GM23338 (cell line): ENCODE measurements at regions not wholly inside any gene's neighbourhood (a gene's known extent, or its start where the extent isn't known, plus 50 kb on each side); places are given as distances from the start of the nearest gene placed in this dataset.
A peak's percentile ranks its signal among the peaks of the same experiment; 100 is the strongest.

Experiments
- ATAC-seq: fragments of 200-7000 bp; cut with Tn5 transposase; 3 replicates; pipeline ENCODE4 v1.9.1; 2020
- DNase-seq: peaks from one replicate; pipeline ENCODE4 v3.0.0-alpha.2; 2015; ENCODE audit warnings: low spot score
- H2AFZ ChIP-seq: fragments of 200-600 bp; sonication (generic); 2 replicates; pipeline ENCODE4 v1.8.0; 2016; ENCODE audit warnings: antibody characterized with exemption, mild to moderate bottlenecking, moderate library complexity
- H3F3A ChIP-seq: fragments of 200-600 bp; sonication (generic); replicated peaks from 2 replicates; pipeline ENCODE4 v1.8.0; 2017; ENCODE audit warnings: antibody characterized with exemption, mixed run types, low read depth
- H3K27ac ChIP-seq: fragments of 200-600 bp; sonication (generic); 2 replicates; pipeline ENCODE4 v1.6.1; 2016; ENCODE audit warnings: low read depth
- H3K27me3 ChIP-seq: fragments of 200-600 bp; sonication (generic); 2 replicates; pipeline ENCODE4 v1.8.0; 2016; ENCODE audit warnings: mild to moderate bottlenecking, mixed run types, moderate library complexity; ENCODE audit not compliant: insufficient read depth
- H3K36me3 ChIP-seq: fragments of 200-600 bp; sonication (generic); 2 replicates; pipeline ENCODE4 v1.8.0; 2016; ENCODE audit warnings: mild to moderate bottlenecking; ENCODE audit not compliant: insufficient read depth
- H3K4me1 ChIP-seq: fragments of 200-600 bp; sonication (generic); 2 replicates; pipeline ENCODE4 v1.8.0; 2016; ENCODE audit warnings: mild to moderate bottlenecking, moderate library complexity; ENCODE audit not compliant: insufficient read depth
- H3K4me2 ChIP-seq: fragments of 200-600 bp; sonication (generic); 2 replicates; pipeline ENCODE4 v1.7.1; 2017; ENCODE audit warnings: mixed run types
- H3K4me3 ChIP-seq: fragments of 200-600 bp; sonication (generic); 2 replicates; pipeline ENCODE4 v1.6.1; 2016; ENCODE audit warnings: mixed run types
- H3K79me2 ChIP-seq: fragments of 200-600 bp; sonication (generic); replicated peaks from 2 replicates; pipeline ENCODE4 v1.8.0; 2017; ENCODE audit warnings: mild to moderate bottlenecking; ENCODE audit not compliant: insufficient read depth
- H3K9me2 ChIP-seq: fragments of 200-600 bp; sonication (generic); 2 replicates; pipeline ENCODE4 v1.8.0; 2017; ENCODE audit not compliant: insufficient read depth
- H4K20me1 ChIP-seq: fragments of 200-600 bp; sonication (generic); replicated peaks from 2 replicates; pipeline ENCODE4 v1.8.0; 2017; ENCODE audit warnings: mild to moderate bottlenecking; ENCODE audit not compliant: insufficient read depth
- H3K27ac Mint-ChIP-seq: 2 replicates; pipeline ENCODE4 v1.8.0; 2020; ENCODE audit warnings: inconsistent platforms, mild to moderate bottlenecking, moderate library complexity, mixed read lengths
- H3K27me3 Mint-ChIP-seq: 3 replicates; pipeline ENCODE4 v1.8.0; 2022; ENCODE audit warnings: low read depth, mild to moderate bottlenecking, moderate library complexity, mixed read lengths, inconsistent platforms; ENCODE audit not compliant: insufficient read depth, poor library complexity
- H3K36me3 Mint-ChIP-seq: 3 replicates; pipeline ENCODE4 v1.8.0; 2021; ENCODE audit warnings: low read depth, mild to moderate bottlenecking, inconsistent platforms, moderate library complexity, mixed read lengths
- H3K4me1 Mint-ChIP-seq: 3 replicates; pipeline ENCODE4 v1.8.0; 2020; ENCODE audit warnings: mild to moderate bottlenecking, inconsistent platforms, mixed read lengths
- H3K4me3 Mint-ChIP-seq: 3 replicates; pipeline ENCODE4 v1.8.0; 2021; ENCODE audit warnings: moderate library complexity, mild to moderate bottlenecking, inconsistent platforms, mixed read lengths
- H3K9me3 Mint-ChIP-seq: 3 replicates; pipeline ENCODE4 v1.8.0; 2020; ENCODE audit warnings: moderate library complexity, mild to moderate bottlenecking, inconsistent platforms, mixed read lengths
- JUNB ChIP-seq: IDR thresholded peaks from one replicate; pipeline ENCODE4 v1.6.1; 2016; ENCODE audit warnings: antibody characterized with exemption; ENCODE audit not compliant: unreplicated experiment
- TF ChIP-seq, protein P1 (sequence below), 2 experiments: fragments of 200-600 bp in 1 of 2; sonication (generic) in 1 of 2; conservative IDR thresholded peaks; 2 replicates each; pipeline versions ENCODE4 v1.5.1 to v1.6.1; 2016 to 2017; ENCODE audit warnings: antibody characterized with exemption in 2 of 2, low read depth in 2 of 2, mild to moderate bottlenecking in 2 of 2, moderate library complexity in 1 of 2

DNA sequence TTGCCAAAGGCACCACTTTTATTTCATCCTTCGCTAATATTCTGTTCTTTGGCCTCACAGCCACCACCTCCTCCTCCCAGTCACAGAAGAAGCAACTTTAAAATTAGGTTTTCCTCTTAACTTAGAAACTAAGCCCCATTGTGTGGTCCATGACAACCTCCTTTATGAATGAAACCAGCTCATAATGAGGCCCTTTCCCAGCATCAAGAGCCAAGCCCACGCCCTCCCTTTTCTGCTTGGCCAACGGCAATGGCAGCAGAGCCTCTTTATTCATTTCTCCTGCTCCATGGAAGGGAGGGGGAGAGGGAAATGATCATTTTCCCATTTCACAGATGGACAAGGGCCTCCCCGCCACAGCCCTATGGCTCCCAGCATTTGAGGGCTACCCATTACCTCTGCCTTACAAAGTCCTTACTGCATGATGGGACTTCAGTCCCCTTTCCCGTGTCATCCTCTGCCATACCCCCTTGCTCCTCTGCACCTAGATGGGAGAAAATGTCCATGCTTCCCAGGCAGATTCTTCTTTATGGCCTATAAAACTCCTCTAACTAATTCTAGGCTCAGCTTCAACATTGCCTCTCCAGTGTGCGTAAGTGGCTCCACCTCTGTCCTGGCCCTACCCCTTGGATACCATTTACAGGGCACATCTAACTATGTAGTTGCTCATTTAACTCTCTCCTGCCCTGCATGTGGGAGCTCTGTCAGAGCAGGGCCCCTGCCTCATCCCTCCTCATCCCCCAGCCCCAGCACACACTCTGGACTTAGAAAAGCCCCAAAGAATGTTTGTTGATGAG is 475.5 kb downstream of the RPS24 start:
- Histone ChIP-seq H3K79me2 (no peaks in the 10 kb centered on the region), H3K4me2 (no peak overlapping the region), H3K27me3 (no peaks in the 10 kb centered on the region), H4K20me1 (no peaks in the 10 kb centered on the region), H3K27ac (no peak overlapping the region), H3K9me2 (no peaks in the 10 kb centered on the region), H3K4me3 (no peak overlapping the region), H3F3A (no peaks in the 10 kb centered on the region), H3K4me1 (no peaks in the 10 kb centered on the region), H2AFZ (no peak overlapping the region), H3K36me3 (no peaks in the 10 kb centered on the region)
- Mint-ChIP-seq H3K9me3 (no peaks in the 10 kb centered on the region), H3K4me1 (no peaks in the 10 kb centered on the region), H3K27me3 (peaks cover 3% of the 10 kb centered on the region), H3K27ac (no peak overlapping the region), H3K4me3 (no peak overlapping the region), H3K36me3 (no peaks in the 10 kb centered on the region)
- TF ChIP-seq, protein P1, sequence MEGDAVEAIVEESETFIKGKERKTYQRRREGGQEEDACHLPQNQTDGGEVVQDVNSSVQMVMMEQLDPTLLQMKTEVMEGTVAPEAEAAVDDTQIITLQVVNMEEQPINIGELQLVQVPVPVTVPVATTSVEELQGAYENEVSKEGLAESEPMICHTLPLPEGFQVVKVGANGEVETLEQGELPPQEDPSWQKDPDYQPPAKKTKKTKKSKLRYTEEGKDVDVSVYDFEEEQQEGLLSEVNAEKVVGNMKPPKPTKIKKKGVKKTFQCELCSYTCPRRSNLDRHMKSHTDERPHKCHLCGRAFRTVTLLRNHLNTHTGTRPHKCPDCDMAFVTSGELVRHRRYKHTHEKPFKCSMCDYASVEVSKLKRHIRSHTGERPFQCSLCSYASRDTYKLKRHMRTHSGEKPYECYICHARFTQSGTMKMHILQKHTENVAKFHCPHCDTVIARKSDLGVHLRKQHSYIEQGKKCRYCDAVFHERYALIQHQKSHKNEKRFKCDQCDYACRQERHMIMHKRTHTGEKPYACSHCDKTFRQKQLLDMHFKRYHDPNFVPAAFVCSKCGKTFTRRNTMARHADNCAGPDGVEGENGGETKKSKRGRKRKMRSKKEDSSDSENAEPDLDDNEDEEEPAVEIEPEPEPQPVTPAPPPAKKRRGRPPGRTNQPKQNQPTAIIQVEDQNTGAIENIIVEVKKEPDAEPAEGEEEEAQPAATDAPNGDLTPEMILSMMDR (conservative IDR thresholded peaks at IDR 0.05; ENCODE audit: low read depth in 2 of 2): no peak
- DNase-seq (no peak), ATAC-seq (no peak)

DNA sequence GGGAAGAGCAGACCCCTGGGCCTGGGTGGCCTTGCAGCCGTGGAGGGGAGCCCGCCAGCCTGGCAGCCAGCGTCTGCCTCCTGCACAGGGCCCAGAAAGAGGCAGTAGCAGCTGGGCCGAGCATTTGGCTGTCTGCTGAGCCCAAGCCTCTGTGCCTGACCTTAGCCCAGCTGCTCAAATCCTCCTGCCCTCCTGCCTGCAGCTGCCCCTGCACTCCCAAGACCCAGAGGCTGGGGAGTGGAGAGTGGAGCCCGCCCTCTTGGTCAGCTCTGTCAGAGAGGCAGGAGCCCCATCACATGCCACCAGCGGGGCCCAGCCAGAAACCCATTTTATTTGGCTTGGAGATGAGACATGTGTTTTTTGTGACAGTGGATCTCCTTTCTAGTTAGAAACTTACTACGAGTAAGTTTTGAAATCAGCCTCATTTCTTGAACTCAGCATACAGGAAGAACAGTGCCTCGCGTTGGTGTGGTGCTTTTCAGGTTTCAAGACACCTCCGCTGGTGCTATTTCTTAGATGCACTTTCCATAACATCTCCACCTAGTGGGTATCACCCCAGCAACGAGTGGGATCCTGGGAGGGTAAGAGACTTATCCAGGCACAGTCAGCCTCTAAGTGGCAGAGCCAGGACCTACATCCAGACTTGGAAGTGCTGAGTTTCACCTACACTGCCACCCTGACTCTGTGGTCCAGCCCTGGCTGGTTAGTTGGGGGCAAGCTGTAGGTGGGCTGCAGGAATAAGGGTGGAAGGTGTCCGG is 477.1 kb downstream of the RPS24 start:
- peaks cover 5% of the 10 kb centered on the region for H3K27me3 Mint-ChIP-seq
- no peaks in the 10 kb centered on the region for H3K79me2 ChIP-seq
- no peaks in the 10 kb centered on the region for H3K36me3 Mint-ChIP-seq
- TF ChIP-seq, protein P1 (conservative IDR thresholded peaks at IDR 0.05; ENCODE audit: low read depth in 2 of 2): peak in 1 of 2 experiments; percentile 15; a peak in 1 of 4 replicates
- TF ChIP-seq JUNB: no peak
- no peaks in the 10 kb centered on the region for H3K9me2 ChIP-seq
- H3K9me3 Mint-ChIP-seq: no peaks in the 10 kb centered on the region
- ATAC-seq (peak; percentile 46), DNase-seq (no peak)
- no peaks in the 10 kb centered on the region for H4K20me1 ChIP-seq
- H3K4me2 ChIP-seq: no peak overlapping the region
- no peak overlapping the region for H3K27ac Mint-ChIP-seq
- H3K36me3 ChIP-seq: no peaks in the 10 kb centered on the region
- no peak overlapping the region for H3K4me3 ChIP-seq
- no peaks in the 10 kb centered on the region for H3K27me3 ChIP-seq
- no peaks in the 10 kb centered on the region for H3F3A ChIP-seq
- no peak overlapping the region for H3K4me3 Mint-ChIP-seq
- no peaks in the 10 kb centered on the region for H3K4me1 ChIP-seq
- no peak overlapping the region for H3K27ac ChIP-seq
- H3K4me1 Mint-ChIP-seq: no peaks in the 10 kb centered on the region
- H2AFZ ChIP-seq: no peak overlapping the region
